ENCODE measurements at regions not wholly inside any gene's neighbourhood (a gene's known extent, or its start where the extent isn't known, plus 50 kb on each side); places are given as distances from the start of the nearest gene placed in this dataset.
"Not testable (repeated sequence)": the region's sequence is repeated elsewhere in the genome, so short reads cannot be mapped to it uniquely, and the experiment has no call there.

GRCh38 chr4:49154308-49155103 lies 168.4 kb downstream of the CWH43 start:
- DNase-seq (ENCODE audit: low read depth): peak; percentile 41

GRCh38 chr4:49155270-49155669 lies 169.2 kb downstream of the CWH43 start:
- not testable (repeated sequence) for DNase-seq (ENCODE audit: low read depth)

GRCh38 chr4:49156309-49156708 lies 170.2 kb downstream of the CWH43 start:
- not testable (repeated sequence) for DNase-seq (ENCODE audit: low read depth)

GRCh38 chr4:49157630-49158029 lies 171.6 kb downstream of the CWH43 start:
- DNase-seq (ENCODE audit: low read depth): not testable (repeated sequence)

- not testable (repeated sequence) for DNase-seq (ENCODE audit: low read depth)
These were observed 175.1 kb downstream of the CWH43 start for GRCh38 chr4:49161111-49161541.

- DNase-seq (ENCODE audit: low read depth): not testable (repeated sequence)
These were observed 178.8 kb downstream of the CWH43 start for GRCh38 chr4:49164916-49165315.

- DNase-seq (ENCODE audit: low read depth): not testable (repeated sequence)
These were observed 191.8 kb downstream of the CWH43 start for GRCh38 chr4:49177847-49178246.

- not testable (repeated sequence) for DNase-seq (ENCODE audit: low read depth)
These were observed 195.0 kb downstream of the CWH43 start for GRCh38 chr4:49181088-49181487.

GRCh38 chr4:49211396-49212194 lies 225.5 kb downstream of the CWH43 start:
- not testable (repeated sequence) for DNase-seq (ENCODE audit: low read depth)

- not testable (repeated sequence) for DNase-seq (ENCODE audit: low read depth)
These were observed 227.2 kb downstream of the CWH43 start for GRCh38 chr4:49213250-49213649.

GRCh38 chr4:49213750-49214149 lies 227.7 kb downstream of the CWH43 start:
- not testable (repeated sequence) for DNase-seq (ENCODE audit: low read depth)

- DNase-seq (ENCODE audit: low read depth): not testable (repeated sequence)
These were observed 228.5 kb downstream of the CWH43 start for GRCh38 chr4:49214453-49215081.

GRCh38 chr4:49215082-49215479 lies 229.0 kb downstream of the CWH43 start:
- DNase-seq (ENCODE audit: low read depth): not testable (repeated sequence)

GRCh38 chr4:49216606-49217005 lies 230.5 kb downstream of the CWH43 start:
- not testable (repeated sequence) for DNase-seq (ENCODE audit: low read depth)

- DNase-seq (ENCODE audit: low read depth): no peak
These were observed 231.4 kb downstream of the CWH43 start for GRCh38 chr4:49217492-49217891.

- DNase-seq (ENCODE audit: low read depth): not testable (repeated sequence)
These were observed 232.0 kb downstream of the CWH43 start for GRCh38 chr4:49218094-49218493.

- not testable (repeated sequence) for DNase-seq (ENCODE audit: low read depth)
These were observed 232.9 kb downstream of the CWH43 start for GRCh38 chr4:49218931-49219330.

- DNase-seq (ENCODE audit: low read depth): not testable (repeated sequence)
These were observed 233.6 kb downstream of the CWH43 start for GRCh38 chr4:49219489-49220225.

- no peak for DNase-seq (ENCODE audit: low read depth)
These were observed 235.1 kb downstream of the CWH43 start for GRCh38 chr4:49221209-49221608.

GRCh38 chr4:49222810-49223209 lies 236.7 kb downstream of the CWH43 start:
- not testable (repeated sequence) for DNase-seq (ENCODE audit: low read depth)

- not testable (repeated sequence) for DNase-seq (ENCODE audit: low read depth)
These were observed 240.3 kb downstream of the CWH43 start for GRCh38 chr4:49226216-49226866.
